OCI-LY1 (cell line): ENCODE measurements at regions not wholly inside any gene's neighbourhood (a gene's known extent, or its start where the extent isn't known, plus 50 kb on each side); places are given as distances from the start of the nearest gene placed in this dataset.

Source experiments
- EZH2 ChIP-seq: fragments of 200-600 bp; sonication (generic), shearing (Covaris generic); IDR thresholded peaks from 2 replicates; pipeline ENCODE4 v1.8.0; 2017; ENCODE audit warnings: borderline replicate concordance, mixed run types, mild to moderate bottlenecking, antibody characterized with exemption, low read length, moderate library complexity, mixed read lengths
- TF ChIP-seq, protein P1 (sequence below): fragments of 200-600 bp; sonication (generic), shearing (Covaris generic); IDR thresholded peaks from 2 replicates; pipeline ENCODE4 v1.5.1; 2017; ENCODE audit warnings: mild to moderate bottlenecking, antibody characterized with exemption, low read length, moderate library complexity, mixed read lengths

DNA sequence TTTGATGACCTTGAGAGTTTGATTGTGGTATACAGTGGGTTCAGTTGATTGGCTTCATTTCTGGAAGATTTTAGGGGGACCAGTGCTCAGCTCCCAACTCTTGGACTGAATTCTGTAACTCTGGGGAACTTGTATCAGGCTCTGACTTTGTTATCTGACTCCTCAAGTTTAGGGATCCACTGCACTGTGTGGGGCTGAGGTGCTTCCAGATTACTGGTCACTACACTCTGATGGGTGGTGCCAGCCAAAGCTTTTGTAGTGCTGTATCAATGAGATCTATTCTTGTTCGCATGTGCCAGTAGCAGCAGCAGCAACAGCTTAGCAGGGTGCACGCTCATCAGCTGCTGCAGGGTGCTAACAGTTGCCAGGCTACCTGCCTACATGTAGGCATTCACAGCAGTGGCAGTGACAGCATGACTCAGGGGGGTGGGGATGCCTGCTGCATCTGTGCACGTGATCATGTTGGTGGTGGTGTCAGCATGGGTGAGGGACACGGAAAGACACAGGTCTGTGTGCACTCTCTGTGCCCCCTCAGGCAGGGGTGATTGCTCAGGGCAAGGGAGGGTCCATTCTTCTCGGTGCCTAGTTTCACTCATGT, 438.8 kb upstream of the SEMA6A start:
- TF ChIP-seq, protein P1, sequence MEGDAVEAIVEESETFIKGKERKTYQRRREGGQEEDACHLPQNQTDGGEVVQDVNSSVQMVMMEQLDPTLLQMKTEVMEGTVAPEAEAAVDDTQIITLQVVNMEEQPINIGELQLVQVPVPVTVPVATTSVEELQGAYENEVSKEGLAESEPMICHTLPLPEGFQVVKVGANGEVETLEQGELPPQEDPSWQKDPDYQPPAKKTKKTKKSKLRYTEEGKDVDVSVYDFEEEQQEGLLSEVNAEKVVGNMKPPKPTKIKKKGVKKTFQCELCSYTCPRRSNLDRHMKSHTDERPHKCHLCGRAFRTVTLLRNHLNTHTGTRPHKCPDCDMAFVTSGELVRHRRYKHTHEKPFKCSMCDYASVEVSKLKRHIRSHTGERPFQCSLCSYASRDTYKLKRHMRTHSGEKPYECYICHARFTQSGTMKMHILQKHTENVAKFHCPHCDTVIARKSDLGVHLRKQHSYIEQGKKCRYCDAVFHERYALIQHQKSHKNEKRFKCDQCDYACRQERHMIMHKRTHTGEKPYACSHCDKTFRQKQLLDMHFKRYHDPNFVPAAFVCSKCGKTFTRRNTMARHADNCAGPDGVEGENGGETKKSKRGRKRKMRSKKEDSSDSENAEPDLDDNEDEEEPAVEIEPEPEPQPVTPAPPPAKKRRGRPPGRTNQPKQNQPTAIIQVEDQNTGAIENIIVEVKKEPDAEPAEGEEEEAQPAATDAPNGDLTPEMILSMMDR = no peak
- TF ChIP-seq EZH2 = no peak
